ENCODE measurements at regions not wholly inside any gene's neighbourhood (a gene's known extent, or its start where the extent isn't known, plus 50 kb on each side); places are given as distances from the start of the nearest gene placed in this dataset.
"Not testable (repeated sequence)": the region's sequence is repeated elsewhere in the genome, so short reads cannot be mapped to it uniquely, and the experiment has no call there.

DNA sequence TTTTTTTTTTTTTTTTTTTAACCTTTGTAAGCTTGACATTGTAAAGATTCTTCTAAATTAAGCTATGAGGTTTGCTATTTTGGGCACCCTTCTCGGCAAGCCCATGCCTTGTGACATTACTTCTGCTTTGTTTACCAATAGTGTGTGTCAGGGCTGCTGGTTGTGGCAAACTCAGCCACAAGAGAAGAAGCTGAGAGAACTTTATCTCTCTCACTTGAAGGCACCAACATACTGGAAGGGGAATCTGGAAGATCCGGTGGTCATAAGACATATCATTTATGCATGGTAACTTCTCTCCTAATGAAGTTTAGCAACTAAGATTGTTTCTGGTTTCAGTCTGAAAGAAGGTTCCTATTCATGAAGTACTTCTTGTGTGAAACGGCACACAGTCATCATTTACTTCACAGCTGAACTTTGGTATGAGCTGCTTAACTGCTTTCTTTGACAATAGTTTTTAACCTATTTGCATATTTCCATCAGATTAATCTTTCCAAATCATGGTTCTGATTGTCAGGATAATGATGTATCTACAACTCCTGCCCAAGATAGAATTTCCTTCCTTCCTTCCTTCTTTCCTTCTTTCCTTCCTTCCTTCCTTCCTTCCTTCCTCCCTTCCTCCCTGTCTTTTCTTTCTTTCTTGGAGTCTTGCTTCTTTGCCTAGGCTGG is 189.3 kb downstream of the NFKBIZ start:
- DNase-seq = no peak

- DNase-seq = not testable (repeated sequence)
Observed at GRCh38 chr3:102040144-102040543, 190.8 kb downstream of the NFKBIZ start.

DNA sequence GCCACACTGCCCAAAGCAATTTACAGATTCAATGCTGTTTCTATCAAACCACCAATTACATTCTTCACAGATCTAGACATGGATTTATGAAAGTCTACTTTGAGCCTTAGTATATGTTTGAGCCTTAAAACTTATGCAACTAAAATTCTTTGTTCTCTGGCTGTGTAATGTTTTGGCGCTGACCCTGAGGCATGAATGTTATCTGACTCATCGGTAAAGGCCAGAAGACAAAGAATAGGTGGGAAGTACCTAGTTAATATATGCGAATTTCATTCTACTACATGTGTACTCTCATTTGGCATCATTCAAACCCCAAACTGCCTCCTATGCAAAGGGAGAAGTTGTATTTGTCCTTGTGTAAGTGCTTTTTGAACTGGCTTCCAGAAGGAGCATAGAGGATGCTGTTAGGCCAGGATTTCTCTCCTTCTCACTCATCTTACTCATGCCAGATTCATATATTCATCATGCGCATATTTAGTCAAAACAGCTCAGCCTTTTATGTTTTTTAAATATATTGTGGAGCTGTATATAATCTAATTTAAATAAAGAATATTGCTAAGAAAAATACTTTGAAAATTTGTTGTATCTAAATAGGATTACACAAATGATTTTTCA is 204.2 kb downstream of the NFKBIZ start:
- DNase-seq = no peak

GRCh38 chr3:102054543-102055080 is 205.3 kb downstream of the NFKBIZ start:
- no peak for DNase-seq

GRCh38 chr3:102057781-102058421 is 208.6 kb downstream of the NFKBIZ start:
- DNase-seq = no peak

GRCh38 chr3:102059145-102059943 is 210.0 kb downstream of the NFKBIZ start:
- DNase-seq = no peak

GRCh38 chr3:102060814-102061213 is 211.5 kb downstream of the NFKBIZ start:
- DNase-seq = no peak

DNA sequence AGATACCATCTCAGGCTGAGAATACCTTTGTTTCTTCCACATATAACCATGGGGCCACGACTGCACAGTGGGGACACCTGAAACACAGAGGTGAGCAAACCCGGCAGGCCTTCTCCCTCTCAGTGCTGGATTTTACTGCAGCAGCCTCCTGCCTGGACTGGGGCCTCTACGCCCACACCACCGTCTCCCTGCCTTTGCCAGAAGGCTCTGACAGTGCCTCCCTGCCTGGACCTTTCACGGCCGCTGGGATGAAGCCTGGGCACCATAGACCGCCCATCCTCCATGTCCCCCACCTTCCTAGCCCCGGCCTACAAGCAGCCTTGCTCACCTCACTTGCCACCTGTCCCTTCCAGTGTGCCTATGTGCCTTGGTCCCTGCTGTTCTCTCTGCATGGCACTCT is 214.3 kb downstream of the NFKBIZ start:
- DNase-seq = no peak

DNA sequence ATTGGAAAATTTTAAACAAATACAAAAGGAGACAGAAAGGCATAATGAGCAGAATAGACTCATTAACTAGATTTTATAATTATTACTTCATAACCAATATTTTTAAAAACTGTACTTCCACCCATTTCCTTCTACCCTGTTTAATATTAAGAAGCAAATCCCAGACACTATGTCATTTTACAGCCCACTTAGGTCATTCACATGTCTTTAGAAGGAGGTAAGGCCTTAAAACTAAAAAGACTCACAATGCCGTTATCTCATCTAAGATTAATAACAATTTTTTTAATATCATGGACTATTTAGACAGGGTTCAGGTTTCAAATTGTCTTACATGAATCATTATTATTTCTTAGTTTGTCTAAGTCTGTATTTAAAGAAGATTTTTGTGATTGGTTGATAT is 217.2 kb downstream of the NFKBIZ start:
- no peak for DNase-seq

DNA sequence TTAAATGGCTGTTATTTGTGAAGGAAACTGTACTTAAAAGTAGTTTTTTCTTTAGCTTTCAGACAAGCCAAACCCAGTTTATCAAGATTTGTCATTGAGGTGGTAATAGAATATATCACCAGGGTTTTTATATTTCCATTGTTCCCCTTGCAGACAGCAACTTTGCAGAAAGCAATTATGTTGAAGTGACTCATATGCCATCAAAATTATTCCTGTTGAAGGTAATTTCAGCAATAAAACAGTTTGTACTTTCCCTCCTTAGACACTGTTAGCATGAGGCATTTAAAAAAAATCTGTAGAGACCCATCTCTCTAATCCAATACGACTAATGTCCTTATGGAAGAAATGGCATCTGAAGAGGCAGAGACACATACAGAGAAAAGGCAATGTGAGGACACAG is 219.0 kb downstream of the NFKBIZ start:
- no peak for DNase-seq

DNA sequence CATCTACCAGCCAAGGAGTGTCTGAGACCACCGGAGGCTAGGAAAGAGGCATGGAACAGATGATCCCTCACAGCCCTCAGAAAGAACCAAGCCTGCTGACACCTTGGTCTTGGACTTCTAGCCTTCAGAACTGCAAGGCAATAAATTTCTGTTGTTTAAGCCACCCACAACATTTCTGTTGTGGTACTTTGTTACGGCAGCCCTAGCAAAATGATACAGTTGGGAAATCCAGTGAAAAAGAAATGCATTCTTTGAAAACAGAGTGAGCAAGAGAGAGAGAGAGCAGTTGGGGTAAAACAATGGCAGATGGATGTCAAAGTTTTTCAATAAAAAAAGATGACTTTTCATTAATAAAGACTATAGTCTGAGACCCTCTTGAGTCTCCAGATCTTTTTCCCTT is 219.4 kb downstream of the NFKBIZ start:
- DNase-seq = no peak

- no peak for DNase-seq
Observed at GRCh38 chr3:102069211-102069662, 219.9 kb downstream of the NFKBIZ start.

- no peak for DNase-seq
Observed at GRCh38 chr3:102074946-102075345, 225.6 kb downstream of the NFKBIZ start.

GRCh38 chr3:102078401-102078800 is 229.1 kb downstream of the NFKBIZ start:
- no peak for DNase-seq

DNA sequence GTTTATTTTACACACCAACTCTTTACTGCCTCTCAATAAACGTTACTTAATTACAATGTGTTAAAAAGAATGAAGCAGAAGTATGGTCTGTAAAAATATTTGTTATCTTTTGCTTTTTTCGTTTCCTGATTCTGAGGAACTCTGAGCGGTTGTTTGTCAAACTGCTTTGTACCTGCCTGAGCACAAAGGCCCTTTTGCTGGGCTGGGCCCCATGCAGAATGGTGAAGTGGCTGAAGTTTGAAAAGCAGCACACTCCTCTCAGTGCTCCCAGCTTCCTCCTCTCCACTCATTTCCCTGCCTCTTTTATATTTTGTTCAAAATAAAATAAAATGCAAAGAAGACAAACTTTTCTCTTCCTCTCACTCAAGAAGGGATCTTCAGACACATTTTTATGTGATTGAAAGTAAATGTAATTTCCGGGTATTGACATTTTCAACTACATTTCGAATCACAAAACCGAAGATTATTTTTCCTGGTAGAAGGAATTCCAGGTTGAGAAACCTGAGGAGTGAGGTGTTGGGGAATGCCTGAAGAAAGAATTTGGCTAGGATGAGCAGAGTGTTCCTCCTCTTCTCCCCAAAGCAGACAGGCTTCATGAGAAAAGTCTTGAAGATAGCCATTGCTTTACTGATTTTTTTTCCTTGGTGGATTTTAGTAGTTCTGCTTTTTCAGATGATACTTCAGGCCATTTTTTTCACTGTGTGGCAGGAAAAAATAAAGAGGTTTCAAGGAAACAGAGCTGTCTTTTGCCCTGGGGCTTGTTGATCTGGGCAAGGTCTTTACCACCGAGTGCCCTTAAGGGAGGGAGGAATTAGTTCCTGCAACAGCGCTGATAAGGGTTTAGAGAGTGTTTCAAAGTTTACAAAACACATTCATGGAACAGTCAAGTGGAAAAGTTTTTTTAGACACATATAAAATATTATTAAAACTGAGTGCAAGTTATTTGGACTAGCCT is 229.8 kb downstream of the NFKBIZ start:
- DNase-seq = no peak

DNA sequence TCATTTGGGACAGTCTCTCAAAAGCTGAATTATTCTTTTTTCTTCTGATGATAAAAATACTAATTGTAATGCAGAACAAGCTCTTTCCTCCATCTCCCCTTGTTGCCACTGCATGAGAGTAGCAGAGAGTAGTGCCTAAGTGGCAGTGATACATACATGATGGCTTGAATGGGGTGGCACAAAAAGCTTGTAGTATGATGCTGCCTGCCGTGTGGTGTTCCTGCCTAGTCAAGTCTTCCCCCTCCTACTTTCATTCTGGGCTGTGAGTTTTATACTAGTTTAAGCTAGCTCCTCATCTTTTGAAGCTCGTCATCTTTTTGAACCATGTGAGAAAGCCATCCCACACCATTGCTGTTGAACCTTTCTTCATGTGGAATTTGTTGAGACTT is 230.5 kb downstream of the NFKBIZ start:
- no peak for DNase-seq

DNA sequence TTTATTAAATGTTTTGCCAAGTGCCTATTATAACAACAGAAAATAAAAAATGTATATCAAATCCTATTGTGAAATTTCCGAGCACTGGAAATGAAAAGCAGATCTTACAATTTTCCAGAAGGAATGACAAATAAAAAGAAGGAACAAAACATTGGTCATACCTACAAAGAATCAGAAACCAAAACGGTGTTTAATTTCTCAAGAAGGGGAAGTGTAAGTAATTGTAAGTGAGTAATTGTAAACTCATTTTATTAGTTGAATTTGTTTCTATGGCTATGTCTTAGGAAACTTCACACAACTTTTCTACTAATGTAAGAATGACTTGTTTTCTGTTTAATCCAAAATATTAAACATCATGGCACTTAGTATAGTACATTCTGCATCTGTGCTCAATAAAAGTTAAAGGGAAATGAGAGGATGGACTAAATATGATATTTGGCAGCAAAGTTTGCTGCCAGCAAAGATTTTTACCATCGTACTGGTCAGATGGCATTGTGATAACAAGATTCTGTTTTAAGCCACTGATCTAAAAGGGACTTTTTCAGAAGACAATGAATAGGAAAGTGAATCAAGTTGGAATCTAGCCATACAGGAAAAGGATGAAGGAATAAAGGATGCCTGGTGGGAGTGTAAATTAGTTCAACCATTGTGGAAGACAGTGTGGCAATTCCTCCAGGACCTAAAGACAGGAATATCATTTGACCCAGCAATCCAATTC is 232.4 kb downstream of the NFKBIZ start:
- no peak for DNase-seq

- DNase-seq = no peak
Observed at GRCh38 chr3:102083473-102083872, 234.2 kb downstream of the NFKBIZ start.

GRCh38 chr3:102084006-102084405 is 234.7 kb downstream of the NFKBIZ start:
- no peak for DNase-seq

DNA sequence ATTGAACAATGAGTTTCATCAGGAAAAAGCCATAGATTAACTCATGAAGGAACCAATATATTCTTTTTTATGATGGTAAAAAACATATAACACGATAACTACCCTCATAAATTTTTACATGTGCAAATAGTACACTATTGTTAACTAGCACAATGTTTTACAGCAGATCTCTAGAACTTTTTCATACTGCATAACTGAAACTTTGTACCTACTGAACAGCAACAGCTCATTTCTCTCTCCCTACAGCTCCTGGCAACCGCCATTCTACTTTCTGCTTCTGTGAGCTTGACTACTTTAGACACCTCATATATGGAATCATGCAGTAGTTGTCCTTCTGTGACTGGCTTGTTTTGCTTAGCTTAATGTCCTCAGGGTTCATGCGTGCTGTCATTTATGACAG is 235.4 kb downstream of the NFKBIZ start:
- no peak for DNase-seq

GRCh38 chr3:102085431-102086176 is 236.3 kb downstream of the NFKBIZ start:
- DNase-seq = no peak
